MM.1S (cell line): ENCODE measurements at regions not wholly inside any gene's neighbourhood (a gene's known extent, or its start where the extent isn't known, plus 50 kb on each side); places are given as distances from the start of the nearest gene placed in this dataset.

ENCODE experiments used
- DNase-seq: peaks from one replicate; pipeline ENCODE4 v3.0.0-alpha.2; 2015
- H2AFZ ChIP-seq: fragments of 300-600 bp; sonication (generic); 2 replicates; pipeline ENCODE4 v1.6.0; 2016; ENCODE audit warnings: antibody characterized with exemption, low read length
- H3F3A ChIP-seq: fragments of 300-600 bp; sonication (generic); 2 replicates; pipeline ENCODE4 v1.6.1; 2016; ENCODE audit warnings: mild to moderate bottlenecking, antibody characterized with exemption, low read length, moderate library complexity, mixed read lengths; ENCODE audit not compliant: insufficient read depth
- H3K27ac ChIP-seq: fragments of 300-600 bp; sonication (generic); 2 replicates; pipeline ENCODE4 v1.5.1; 2016; ENCODE audit warnings: mild to moderate bottlenecking, low read length
- H3K27me3 ChIP-seq: fragments of 300-600 bp; sonication (generic); replicated peaks from 2 replicates; pipeline ENCODE4 v1.6.0; 2016; ENCODE audit warnings: low read length; ENCODE audit not compliant: insufficient read depth
- H3K36me3 ChIP-seq: fragments of 300-600 bp; sonication (generic); replicated peaks from 2 replicates; pipeline ENCODE4 v1.6.1; 2016; ENCODE audit warnings: mild to moderate bottlenecking, low read length, mixed read lengths; ENCODE audit not compliant: insufficient read depth
- H3K4me1 ChIP-seq: fragments of 300-600 bp; sonication (generic); 2 replicates; pipeline ENCODE4 v1.6.1; 2016; ENCODE audit warnings: low read length, mixed read lengths
- H3K4me2 ChIP-seq: fragments of 300-600 bp; sonication (generic); 2 replicates; pipeline ENCODE4 v1.6.0; 2016; ENCODE audit warnings: low read depth, low read length
- H3K4me3 ChIP-seq: fragments of 300-600 bp; sonication (generic); 2 replicates; pipeline ENCODE4 v1.5.1; 2016; ENCODE audit warnings: low read length, mixed read lengths
- H3K79me2 ChIP-seq: fragments of 300-600 bp; sonication (generic); 2 replicates; pipeline ENCODE4 v1.6.1; 2016; ENCODE audit warnings: mixed run types, low read length, mixed read lengths
- H3K9ac ChIP-seq: fragments of 300-600 bp; sonication (generic); 2 replicates; pipeline ENCODE4 v1.6.1; 2016; ENCODE audit warnings: low read length, mixed read lengths
- H3K9me2 ChIP-seq: fragments of 300-600 bp; sonication (generic); replicated peaks from 2 replicates; pipeline ENCODE4 v1.6.1; 2016; ENCODE audit warnings: mild to moderate bottlenecking, low read length, mixed read lengths; ENCODE audit not compliant: insufficient read depth
- H3K9me3 ChIP-seq: fragments of 300-600 bp; sonication (generic); replicated peaks from 2 replicates; pipeline ENCODE4 v1.6.1; 2016; ENCODE audit warnings: mild to moderate bottlenecking, low read length, mixed read lengths; ENCODE audit not compliant: insufficient read depth
- H4K20me1 ChIP-seq: fragments of 300-600 bp; sonication (generic); 2 replicates; pipeline ENCODE4 v1.6.1; 2016; ENCODE audit warnings: mild to moderate bottlenecking, low read length, moderate library complexity, mixed read lengths; ENCODE audit not compliant: insufficient read depth
- CTCF ChIP-seq: fragments of 300-600 bp; sonication (generic); IDR thresholded peaks from 2 replicates; pipeline ENCODE4 v1.5.1; 2016; ENCODE audit warnings: antibody characterized with exemption, low read length, mixed read lengths
- EZH2 ChIP-seq: fragments of 300-600 bp; sonication (generic); optimal IDR thresholded peaks from 2 replicates; pipeline ENCODE3; 2017; ENCODE audit warnings: low read depth, mild to moderate bottlenecking, antibody characterized with exemption, low read length, mixed read lengths
- EZH2phosphoT487 ChIP-seq: fragments of 300-600 bp; sonication (generic); IDR thresholded peaks from 2 replicates; pipeline ENCODE4 v1.6.1; 2018; ENCODE audit warnings: antibody characterized with exemption, low read length

GRCh38 chr13:39217471-39217870 lies 179.2 kb downstream of the NHLRC3 start:
- no peak for TF ChIP-seq EZH2
- TF ChIP-seq EZH2phosphoT487 = no peak
- no peak for TF ChIP-seq CTCF
- Histone ChIP-seq H3K27me3 (no peaks in the 10 kb centered on the region), H3K4me3 (no peak overlapping the region), H3F3A (no peaks in the 10 kb centered on the region), H3K79me2 (no peaks in the 10 kb centered on the region), H3K4me1 (no peaks in the 10 kb centered on the region), H2AFZ (no peak overlapping the region), H4K20me1 (no peaks in the 10 kb centered on the region), H3K27ac (no peak overlapping the region), H3K4me2 (no peak overlapping the region), H3K9ac (no peak overlapping the region), H3K9me2 (no peaks in the 10 kb centered on the region), H3K9me3 (no peaks in the 10 kb centered on the region), H3K36me3 (no peaks in the 10 kb centered on the region)
- no peak for DNase-seq

DNA sequence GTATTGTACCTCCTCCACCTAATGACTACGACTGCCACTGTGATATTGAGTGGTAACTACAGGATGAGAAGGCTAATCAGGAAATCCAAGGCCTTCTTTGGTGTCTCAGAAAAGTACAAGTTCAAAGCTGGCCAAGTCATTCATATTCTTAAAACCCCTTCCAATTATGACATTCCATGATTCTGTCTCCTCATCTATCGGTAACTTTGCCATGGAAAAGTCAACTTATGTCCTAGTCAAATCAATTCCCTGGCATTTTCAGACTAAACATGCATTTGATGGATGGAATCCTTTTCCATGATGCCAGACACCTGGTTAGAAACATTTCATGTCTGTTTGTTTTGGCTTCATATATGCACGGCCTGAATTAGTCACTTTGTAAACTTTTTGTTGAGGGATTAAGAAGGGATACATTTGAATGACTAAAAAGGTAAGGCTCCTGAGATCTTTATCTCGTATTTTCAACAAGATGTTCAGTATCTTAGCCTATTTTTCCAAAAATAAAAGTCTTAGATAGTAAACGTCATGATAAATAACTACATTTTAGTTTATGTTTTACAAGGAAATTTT lies 186.5 kb downstream of the NHLRC3 start:
- Histone ChIP-seq H4K20me1 (no peaks in the 10 kb centered on the region), H3K27me3 (no peaks in the 10 kb centered on the region), H3K79me2 (no peaks in the 10 kb centered on the region), H3K4me1 (no peaks in the 10 kb centered on the region), H2AFZ (no peak overlapping the region), H3K9ac (no peak overlapping the region), H3K4me2 (no peak overlapping the region), H3F3A (no peaks in the 10 kb centered on the region), H3K27ac (no peak overlapping the region), H3K9me3 (no peaks in the 10 kb centered on the region), H3K36me3 (no peaks in the 10 kb centered on the region), H3K4me3 (no peak overlapping the region), H3K9me2 (no peaks in the 10 kb centered on the region)
- no peak for TF ChIP-seq EZH2phosphoT487
- no peak for TF ChIP-seq EZH2
- no peak for TF ChIP-seq CTCF
- DNase-seq = no peak

DNA sequence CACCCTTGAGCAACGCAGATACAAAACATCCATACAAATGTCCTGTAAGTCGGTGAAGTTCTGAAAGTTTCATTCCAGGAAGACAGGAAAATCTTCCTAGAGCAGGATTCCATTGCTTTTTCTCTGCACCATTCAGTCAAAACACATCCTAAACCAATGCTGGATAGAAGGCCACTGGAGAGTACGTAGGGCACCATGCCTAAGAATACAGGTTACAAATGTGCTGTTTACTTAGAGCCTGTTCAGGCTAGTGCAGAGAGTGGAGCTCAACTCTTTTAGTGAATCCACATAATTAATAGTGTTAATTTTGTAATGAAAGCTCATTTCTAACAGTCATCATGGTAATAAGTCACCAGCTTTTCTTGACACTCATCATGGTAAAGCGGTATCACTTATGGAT lies 187.6 kb downstream of the NHLRC3 start:
- Histone ChIP-seq H4K20me1 (no peaks in the 10 kb centered on the region), H3K4me2 (no peak overlapping the region), H3K4me1 (no peaks in the 10 kb centered on the region), H3K9ac (no peak overlapping the region), H3K4me3 (no peak overlapping the region), H3K27ac (no peak overlapping the region), H3K27me3 (no peaks in the 10 kb centered on the region), H3K9me3 (no peaks in the 10 kb centered on the region), H3K36me3 (no peaks in the 10 kb centered on the region), H2AFZ (no peak overlapping the region), H3F3A (no peaks in the 10 kb centered on the region), H3K79me2 (no peaks in the 10 kb centered on the region), H3K9me2 (no peaks in the 10 kb centered on the region)
- TF ChIP-seq EZH2 = no peak
- TF ChIP-seq EZH2phosphoT487 = no peak
- no peak for TF ChIP-seq CTCF
- no peak for DNase-seq
